ENCODE measurements at regions not wholly inside any gene's neighbourhood (a gene's known extent, or its start where the extent isn't known, plus 50 kb on each side); places are given as distances from the start of the nearest gene placed in this dataset.

GRCh38 chr1:55285834-55286233, 70.7 kb upstream of the USP24 start:
- Histone ChIP-seq H3K4me1 (ENCODE audit: control insufficient read depth in 1 of 2, insufficient read depth in 2 of 2, low read length in 2 of 2) (no peaks in the 10 kb centered on the region), H3K36me3 (ENCODE audit: control insufficient read depth in 1 of 2, insufficient read depth in 2 of 2, low read length in 1 of 2) (no peaks in the 10 kb centered on the region), H3K27ac (ENCODE audit: low read depth in 1 of 2, low read length in 2 of 2) (no peak overlapping the region), H3K4me3 (ENCODE audit: low read length in 2 of 2) (no peak overlapping the region), H3K9me3 (ENCODE audit: control insufficient read depth, low read length) (no peaks in the 10 kb centered on the region), H3K27me3 (ENCODE audit: control insufficient read depth in 1 of 2, insufficient read depth in 2 of 2, low read length in 1 of 2) (peaks cover 0 to under 1% of the 10 kb centered on the region in 2 donors)
- intact Hi-C loops (cut with DNase I): loop anchor here (2.0 to 10.0 kb wide), 3 partner anchors 1299 to 1539 kb away; no protein-coding TSS in a partner anchor
- WGBS, 2 donors: 94 to 100% methylated on average over 2 of the region's 2 CpGs
- DNase-seq: no peak
- no peak for ATAC-seq (ENCODE audit: low FRiP score)

- Histone ChIP-seq H3K27ac (ENCODE audit: low read depth in 1 of 2, low read length in 2 of 2) (no peak overlapping the region), H3K4me3 (ENCODE audit: low read length in 2 of 2) (no peak overlapping the region), H3K4me1 (ENCODE audit: control insufficient read depth in 1 of 2, insufficient read depth in 2 of 2, low read length in 2 of 2) (no peaks in the 10 kb centered on the region), H3K9me3 (ENCODE audit: control insufficient read depth, low read length) (no peaks in the 10 kb centered on the region), H3K27me3 (ENCODE audit: control insufficient read depth in 1 of 2, insufficient read depth in 2 of 2, low read length in 1 of 2) (no peaks in the 10 kb centered on the region), H3K36me3 (ENCODE audit: control insufficient read depth in 1 of 2, insufficient read depth in 2 of 2, low read length in 1 of 2) (no peaks in the 10 kb centered on the region)
- intact Hi-C loops (cut with DNase I): loop anchor here (1.0 to 10.0 kb wide), 5 partner anchors 1300 to 1540 kb away; no protein-coding TSS in a partner anchor
- ATAC-seq (ENCODE audit: low FRiP score): peak; percentile 49
- WGBS, 2 donors: 16 to 19% methylated on average over 4 of the region's 4 CpGs
- DNase-seq: no peak
These were observed 69.7 kb upstream of the USP24 start for GRCh38 chr1:55284856-55285255.

- no peaks in the 10 kb centered on the region for H3K36me3 ChIP-seq (ENCODE audit: control insufficient read depth in 1 of 2, insufficient read depth in 2 of 2, low read length in 1 of 2)
- H3K27me3 ChIP-seq (ENCODE audit: control insufficient read depth in 1 of 2, insufficient read depth in 2 of 2, low read length in 1 of 2): no peaks in the 10 kb centered on the region
- ATAC-seq (ENCODE audit: low FRiP score) (no peak), DNase-seq (no peak)
- H3K9me3 ChIP-seq (ENCODE audit: control insufficient read depth, low read length): no peaks in the 10 kb centered on the region
- intact Hi-C loops (cut with DNase I): loop anchor here (5.0 to 10.0 kb wide), 3 partner anchors 1425 to 1543 kb away; no protein-coding TSS in a partner anchor
- WGBS, 2 donors: 25 to 72% methylated on average over 1 of the region's 1 CpG
- no peak overlapping the region for H3K4me3 ChIP-seq (ENCODE audit: low read length in 2 of 2)
- no peak overlapping the region for H3K27ac ChIP-seq (ENCODE audit: low read depth in 1 of 2, low read length in 2 of 2)
- no peaks in the 10 kb centered on the region for H3K4me1 ChIP-seq (ENCODE audit: control insufficient read depth in 1 of 2, insufficient read depth in 2 of 2, low read length in 2 of 2)
These were observed 66.9 kb upstream of the USP24 start for GRCh38 chr1:55282058-55282457.

GRCh38 chr1:55280731-55281130, 65.6 kb upstream of the USP24 start:
- intact Hi-C loops (cut with DNase I): loop anchor here (5.0 to 10.0 kb wide), 3 partner anchors 1427 to 1544 kb away; no protein-coding TSS in a partner anchor

GRCh38 chr1:55279627-55280026, 64.5 kb upstream of the USP24 start:
- 91 to 94% methylated on average over 3 of the region's 3 CpGs for WGBS, 2 donors
- intact Hi-C loops (cut with DNase I): loop anchor here (5.0 to 10.0 kb wide), 3 partner anchors 1428 to 1545 kb away; no protein-coding TSS in a partner anchor
- H3K4me3 ChIP-seq (ENCODE audit: low read length in 2 of 2): no peak overlapping the region
- H3K36me3 ChIP-seq (ENCODE audit: control insufficient read depth in 1 of 2, insufficient read depth in 2 of 2, low read length in 1 of 2): no peaks in the 10 kb centered on the region
- DNase-seq (no peak), ATAC-seq (ENCODE audit: low FRiP score) (no peak)
- no peaks in the 10 kb centered on the region for H3K4me1 ChIP-seq (ENCODE audit: control insufficient read depth in 1 of 2, insufficient read depth in 2 of 2, low read length in 2 of 2)
- H3K27ac ChIP-seq (ENCODE audit: low read depth in 1 of 2, low read length in 2 of 2): no peak overlapping the region
- H3K27me3 ChIP-seq (ENCODE audit: control insufficient read depth in 1 of 2, insufficient read depth in 2 of 2, low read length in 1 of 2): no peaks in the 10 kb centered on the region
- H3K9me3 ChIP-seq (ENCODE audit: control insufficient read depth, low read length): no peaks in the 10 kb centered on the region

More at GRCh38 chr1:55280731-55281130, 65.6 kb upstream of the USP24 start:
- DNase-seq (no peak), ATAC-seq (ENCODE audit: low FRiP score) (no peak)
- Histone ChIP-seq H3K36me3 (ENCODE audit: control insufficient read depth in 1 of 2, insufficient read depth in 2 of 2, low read length in 1 of 2) (no peaks in the 10 kb centered on the region), H3K4me1 (ENCODE audit: control insufficient read depth in 1 of 2, insufficient read depth in 2 of 2, low read length in 2 of 2) (no peaks in the 10 kb centered on the region), H3K27me3 (ENCODE audit: control insufficient read depth in 1 of 2, insufficient read depth in 2 of 2, low read length in 1 of 2) (no peaks in the 10 kb centered on the region), H3K9me3 (ENCODE audit: control insufficient read depth, low read length) (no peaks in the 10 kb centered on the region), H3K4me3 (ENCODE audit: low read length in 2 of 2) (no peak overlapping the region), H3K27ac (ENCODE audit: low read depth in 1 of 2, low read length in 2 of 2) (no peak overlapping the region)
- WGBS, 2 donors: 46 to 58% methylated on average over 2 of the region's 2 CpGs

- intact Hi-C loops (cut with DNase I): no loop called here
- H3K27ac ChIP-seq (ENCODE audit: low read depth in 1 of 2, low read length in 2 of 2): no peak overlapping the region
- ATAC-seq (ENCODE audit: low FRiP score) (no peak), DNase-seq (no peak)
- 48% methylated on average over 2 of the region's 2 CpGs for WGBS, 2 donors
- H3K9me3 ChIP-seq (ENCODE audit: control insufficient read depth, low read length): no peaks in the 10 kb centered on the region
- H3K4me3 ChIP-seq (ENCODE audit: low read length in 2 of 2): no peak overlapping the region
- no peaks in the 10 kb centered on the region for H3K4me1 ChIP-seq (ENCODE audit: control insufficient read depth in 1 of 2, insufficient read depth in 2 of 2, low read length in 2 of 2)
- H3K27me3 ChIP-seq (ENCODE audit: control insufficient read depth in 1 of 2, insufficient read depth in 2 of 2, low read length in 1 of 2): no peaks in the 10 kb centered on the region
- no peaks in the 10 kb centered on the region for H3K36me3 ChIP-seq (ENCODE audit: control insufficient read depth in 1 of 2, insufficient read depth in 2 of 2, low read length in 1 of 2)
These were observed 63.2 kb upstream of the USP24 start for GRCh38 chr1:55278378-55278777.

- no peaks in the 10 kb centered on the region for H3K27me3 ChIP-seq (ENCODE audit: control insufficient read depth in 1 of 2, insufficient read depth in 2 of 2, low read length in 1 of 2)
- H3K4me3 ChIP-seq (ENCODE audit: low read length in 2 of 2): no peak overlapping the region
- WGBS, 2 donors: 20 to 23% methylated on average over 15 of the region's 15 CpGs
- no peaks in the 10 kb centered on the region for H3K9me3 ChIP-seq (ENCODE audit: control insufficient read depth, low read length)
- no peaks in the 10 kb centered on the region for H3K36me3 ChIP-seq (ENCODE audit: control insufficient read depth in 1 of 2, insufficient read depth in 2 of 2, low read length in 1 of 2)
- no peaks in the 10 kb centered on the region for H3K4me1 ChIP-seq (ENCODE audit: control insufficient read depth in 1 of 2, insufficient read depth in 2 of 2, low read length in 2 of 2)
- intact Hi-C loops (cut with DNase I): loop anchor here (1.0 to 2.0 kb wide), 2 partner anchors 137 kb away; no protein-coding TSS in a partner anchor
- peak; percentile 92 for ATAC-seq (ENCODE audit: low FRiP score)
- no peak overlapping the region for H3K27ac ChIP-seq (ENCODE audit: low read depth in 1 of 2, low read length in 2 of 2)
- DNase-seq: peak; percentile 87 to 92
These were observed 62.4 kb upstream of the USP24 start for GRCh38 chr1:55277377-55278130.

GRCh38 chr1:55276671-55277376, 61.7 kb upstream of the USP24 start:
- WGBS, 2 donors: 72 to 81% methylated on average over 8 of the region's 8 CpGs
- intact Hi-C loops (cut with DNase I): loop anchor here (1.0 to 2.0 kb wide), 2 partner anchors 136 to 137 kb away; no protein-coding TSS in a partner anchor
- no peak overlapping the region for H3K27ac ChIP-seq (ENCODE audit: low read depth in 1 of 2, low read length in 2 of 2)
- no peaks in the 10 kb centered on the region for H3K27me3 ChIP-seq (ENCODE audit: control insufficient read depth in 1 of 2, insufficient read depth in 2 of 2, low read length in 1 of 2)
- H3K4me3 ChIP-seq (ENCODE audit: low read length in 2 of 2): no peak overlapping the region
- DNase-seq (no peak), ATAC-seq (ENCODE audit: low FRiP score) (peak; percentile 47)
- H3K9me3 ChIP-seq (ENCODE audit: control insufficient read depth, low read length): no peaks in the 10 kb centered on the region
- no peaks in the 10 kb centered on the region for H3K4me1 ChIP-seq (ENCODE audit: control insufficient read depth in 1 of 2, insufficient read depth in 2 of 2, low read length in 2 of 2)
- no peaks in the 10 kb centered on the region for H3K36me3 ChIP-seq (ENCODE audit: control insufficient read depth in 1 of 2, insufficient read depth in 2 of 2, low read length in 1 of 2)

All from aorta (tissue), 5 donors.